T-cell (primary cell): ENCODE measurements at regions not wholly inside any gene's neighbourhood (a gene's known extent, or its start where the extent isn't known, plus 50 kb on each side); places are given as distances from the start of the nearest gene placed in this dataset.

Source experiments
- ATAC-seq, 4 experiments: fragments of 200-7000 bp in 3 of 4; fragments of 150-1000 bp in 1 of 4; cut with Tn5 transposase; replicated peaks in 1 of 4; 1 replicate in 3 of 4; 2 replicates in 1 of 4; pipeline ENCODE4 v1.10.0; 2021; ENCODE audit warnings: moderate library complexity in 3 of 4, mild to moderate bottlenecking in 2 of 4, moderate number of reproducible peaks in 1 of 4
- CTCF ChIA-PET, 2 donors: fragments of 300-600 bp; sonication (Branson Sonifier 250); formaldehyde crosslinking; loops; one replicate each; lab custom pipeline; 2022; ENCODE audit warnings: antibody characterized with exemption in 2 of 2; lab: Charles Lee
- POLR2A ChIA-PET, 2 donors: fragments of 300-600 bp; sonication (Branson Sonifier 250); formaldehyde crosslinking; loops; one replicate each; lab custom pipeline; 2022; ENCODE audit warnings: antibody characterized with exemption in 2 of 2; lab: Charles Lee
- DNase-seq, 35 experiments: peaks; one replicate each; pipeline versions ENCODE4 v3.0.0 to v3.0.0-alpha.2; 2013 to 2023
- H3K27ac ChIP-seq: one replicate; pipeline ENCODE4 v1.5.1; 2013; ENCODE audit warnings: low read length
- H3K27me3 ChIP-seq, 2 experiments: replicated peaks in 1 of 2; 1 replicate in 1 of 2; 2 replicates in 1 of 2; pipeline versions ENCODE4 v1.6.1 to v1.7.0; 2013; ENCODE audit warnings: low read length in 1 of 2, mixed read lengths in 1 of 2; ENCODE audit not compliant: control insufficient read depth in 2 of 2, insufficient read depth in 2 of 2; ENCODE audit errors: extremely low read depth in 1 of 2
- H3K36me3 ChIP-seq, 2 donors: 1 replicate in 1 of 2; 2 replicates in 1 of 2; pipeline versions ENCODE4 v1.6.1 to v1.7.0; 2013; ENCODE audit warnings: low read length in 1 of 2; ENCODE audit not compliant: control insufficient read depth in 2 of 2, insufficient read depth in 1 of 2; ENCODE audit errors: extremely low read depth in 1 of 2
- H3K4me1 ChIP-seq, 2 experiments: 1 replicate in 1 of 2; 2 replicates in 1 of 2; pipeline versions ENCODE4 v1.6.1 to v1.7.0; 2013; ENCODE audit warnings: low read length in 2 of 2, mixed read lengths in 1 of 2; ENCODE audit not compliant: insufficient read depth in 2 of 2, control insufficient read depth in 1 of 2; ENCODE audit errors: extremely low read depth in 1 of 2
- H3K4me3 ChIP-seq, 2 donors: 1 replicate in 1 of 2; 2 replicates in 1 of 2; pipeline versions ENCODE4 v1.5.1 to v1.7.0; 2013; ENCODE audit warnings: mild to moderate bottlenecking in 2 of 2, low read length in 1 of 2, moderate library complexity in 1 of 2; ENCODE audit not compliant: control insufficient read depth in 1 of 2; ENCODE audit errors: extremely low read depth in 1 of 2
- H3K9me3 ChIP-seq: 2 replicates; pipeline ENCODE4 v1.7.0; 2013
- H3K27ac Mint-ChIP-seq, 2 donors: one replicate each; pipeline ENCODE4 v1.8.0; 2020 to 2021; ENCODE audit warnings: mild to moderate bottlenecking in 2 of 2, mixed read lengths in 2 of 2
- H3K27me3 Mint-ChIP-seq, 2 donors: one replicate each; pipeline ENCODE4 v1.8.0; 2021 to 2022; ENCODE audit warnings: mixed read lengths in 2 of 2
- H3K36me3 Mint-ChIP-seq: one replicate; pipeline ENCODE4 v1.8.0; 2021; ENCODE audit warnings: mixed read lengths
- H3K4me1 Mint-ChIP-seq, 3 donors: one replicate each; pipeline ENCODE4 v1.8.0; 2020 to 2022; ENCODE audit warnings: mixed read lengths in 3 of 3, mild to moderate bottlenecking in 1 of 3
- H3K4me3 Mint-ChIP-seq, 3 donors: one replicate each; pipeline ENCODE4 v1.8.0; 2020 to 2022; ENCODE audit warnings: mild to moderate bottlenecking in 3 of 3, mixed read lengths in 3 of 3, moderate library complexity in 3 of 3
- H3K9me3 Mint-ChIP-seq, 3 donors: one replicate each; pipeline ENCODE4 v1.8.0; 2020 to 2022; ENCODE audit warnings: mixed read lengths in 3 of 3
- WGBS: methylation state at CpG from one replicate; pipeline ENCODE4 v1.1.5; 2013; ENCODE audit warnings: missing lambda C conversion rate; ENCODE audit not compliant: insufficient coverage; 5-methylcytosine and 5-hydroxymethylcytosine counted together

- Mint-ChIP-seq H3K27ac (no peak overlapping the region), H3K4me3 (no peak overlapping the region), H3K27me3 (no peaks in the 10 kb centered on the region), H3K36me3 (no peaks in the 10 kb centered on the region), H3K9me3 (peaks cover 4 to 28% (median 22%) of the 10 kb centered on the region in 3 donors), H3K4me1 (no peaks in the 10 kb centered on the region)
- H3K4me1 ChIP-seq = no peaks in the 10 kb centered on the region
- H3K9me3 ChIP-seq = no peaks in the 10 kb centered on the region
- ChIA-PET POLR2A (no interaction called here), CTCF (no interaction called here)
- H3K27ac ChIP-seq = no peak overlapping the region
- H3K4me3 ChIP-seq = no peak overlapping the region
- ATAC-seq = no peak
- H3K36me3 ChIP-seq = no peaks in the 10 kb centered on the region
- 87% methylated on average over 4 of the region's 10 CpGs for WGBS
- DNase-seq = no peak
- H3K27me3 ChIP-seq = no peaks in the 10 kb centered on the region
Measured at GRCh38 chr13:62250501-62251201, 835.0 kb upstream of the PCDH20 start.

GRCh38 chr13:62246581-62246980 is 830.9 kb upstream of the PCDH20 start:
- Mint-ChIP-seq H3K4me3 (no peak overlapping the region), H3K27ac (no peak overlapping the region), H3K4me1 (no peaks in the 10 kb centered on the region), H3K27me3 (no peaks in the 10 kb centered on the region), H3K36me3 (no peaks in the 10 kb centered on the region), H3K9me3 (peaks cover 9 to 15% (median 13%) of the 10 kb centered on the region in 3 donors)
- POLR2A ChIA-PET = no interaction called here
- CTCF ChIA-PET = no interaction called here
- ATAC-seq = no peak
- Histone ChIP-seq H3K4me3 (no peak overlapping the region), H3K4me1 (no peaks in the 10 kb centered on the region), H3K9me3 (no peaks in the 10 kb centered on the region), H3K27me3 (no peaks in the 10 kb centered on the region), H3K36me3 (no peaks in the 10 kb centered on the region), H3K27ac (no peak overlapping the region)
- WGBS = 100% methylated on average over 1 of the region's 1 CpG
- no peak for DNase-seq

- H3K27me3 Mint-ChIP-seq = no peaks in the 10 kb centered on the region
Measured at GRCh38 chr13:62243106-62243505, 827.5 kb upstream of the PCDH20 start.

GRCh38 chr13:62234780-62235440 is 819.3 kb upstream of the PCDH20 start:
- CTCF ChIA-PET = no interaction called here

More at GRCh38 chr13:62243106-62243505, 827.5 kb upstream of the PCDH20 start:
- Mint-ChIP-seq H3K36me3 (no peaks in the 10 kb centered on the region), H3K9me3 (peaks cover 5 to 10% (median 6%) of the 10 kb centered on the region in 3 donors), H3K27ac (no peak overlapping the region), H3K4me1 (no peaks in the 10 kb centered on the region), H3K4me3 (no peak overlapping the region)
- 78% methylated on average over 2 of the region's 2 CpGs for WGBS
- DNase-seq = no peak
- ChIA-PET POLR2A (no interaction called here), CTCF (no interaction called here)
- no peak for ATAC-seq
- Histone ChIP-seq H3K4me1 (no peaks in the 10 kb centered on the region), H3K27me3 (no peaks in the 10 kb centered on the region), H3K9me3 (no peaks in the 10 kb centered on the region), H3K36me3 (no peaks in the 10 kb centered on the region), H3K4me3 (no peak overlapping the region), H3K27ac (no peak overlapping the region)

GRCh38 chr13:62210951-62211350 is 795.3 kb upstream of the PCDH20 start:
- H3K27me3 Mint-ChIP-seq = no peaks in the 10 kb centered on the region
- peaks cover 12 to 17% (median 15%) of the 10 kb centered on the region in 3 donors for H3K9me3 Mint-ChIP-seq
- 100% methylated on average over 1 of the region's 3 CpGs for WGBS
- no peak overlapping the region for H3K4me3 Mint-ChIP-seq
- no peak overlapping the region for H3K4me3 ChIP-seq
- H3K27me3 ChIP-seq = no peaks in the 10 kb centered on the region
- no peaks in the 10 kb centered on the region for H3K36me3 ChIP-seq
- no peaks in the 10 kb centered on the region for H3K9me3 ChIP-seq
- H3K36me3 Mint-ChIP-seq = no peaks in the 10 kb centered on the region
- H3K27ac ChIP-seq = no peak overlapping the region
- H3K4me1 Mint-ChIP-seq = no peaks in the 10 kb centered on the region
- no peaks in the 10 kb centered on the region for H3K4me1 ChIP-seq
- DNase-seq = no peak
- H3K27ac Mint-ChIP-seq = no peak overlapping the region
- ChIA-PET POLR2A (interaction anchor here in 1 of 2 donors (0.6 kb wide), 1 partner anchor 19 kb away, joined by 3 read pairs; no protein-coding TSS in a partner anchor), CTCF (no interaction called here)
- no peak for ATAC-seq

More at GRCh38 chr13:62234780-62235440, 819.3 kb upstream of the PCDH20 start:
- H3K27ac Mint-ChIP-seq = no peak overlapping the region
- DNase-seq (no peak), ATAC-seq (no peak)
- H3K9me3 ChIP-seq = no peaks in the 10 kb centered on the region
- H3K4me3 Mint-ChIP-seq = no peak overlapping the region
- no peak overlapping the region for H3K4me3 ChIP-seq
- H3K4me1 Mint-ChIP-seq = no peaks in the 10 kb centered on the region
- no peaks in the 10 kb centered on the region for H3K27me3 Mint-ChIP-seq
- H3K27ac ChIP-seq = no peak overlapping the region
- no peaks in the 10 kb centered on the region for H3K27me3 ChIP-seq
- no peaks in the 10 kb centered on the region for H3K36me3 Mint-ChIP-seq
- H3K9me3 Mint-ChIP-seq = peaks cover 5 to 11% (median 7%) of the 10 kb centered on the region in 3 donors
- no peaks in the 10 kb centered on the region for H3K4me1 ChIP-seq
- no peaks in the 10 kb centered on the region for H3K36me3 ChIP-seq
- POLR2A ChIA-PET = no interaction called here
- WGBS = no CpG with 5 or more reads among the region's 2 CpGs

GRCh38 chr13:62209529-62209928 is 793.9 kb upstream of the PCDH20 start:
- H3K27ac Mint-ChIP-seq = no peak overlapping the region
- H3K4me3 ChIP-seq = no peak overlapping the region
- H3K9me3 ChIP-seq = no peaks in the 10 kb centered on the region
- H3K9me3 Mint-ChIP-seq = peaks cover 21 to 26% (median 21%) of the 10 kb centered on the region in 3 donors
- H3K4me1 Mint-ChIP-seq = no peaks in the 10 kb centered on the region
- H3K4me3 Mint-ChIP-seq = no peak overlapping the region
- H3K27ac ChIP-seq = no peak overlapping the region
- DNase-seq (no peak), ATAC-seq (no peak)
- WGBS = 68% methylated on average over 7 of the region's 10 CpGs
- ChIA-PET CTCF (no interaction called here), POLR2A (no interaction called here)
- no peaks in the 10 kb centered on the region for H3K4me1 ChIP-seq
- no peaks in the 10 kb centered on the region for H3K27me3 Mint-ChIP-seq
- H3K36me3 Mint-ChIP-seq = no peaks in the 10 kb centered on the region
- no peaks in the 10 kb centered on the region for H3K36me3 ChIP-seq
- H3K27me3 ChIP-seq = no peaks in the 10 kb centered on the region
